DMS53 treated with DMSO at 0.1 percent for 48 hours (cell line): ENCODE measurements at regions not wholly inside any gene's neighbourhood (a gene's known extent, or its start where the extent isn't known, plus 50 kb on each side); places are given as distances from the start of the nearest gene placed in this dataset.
"Not testable (repeated sequence)": the region's sequence is repeated elsewhere in the genome, so short reads cannot be mapped to it uniquely, and the experiment has no call there.

Experiments
- DNase-seq: peaks from one replicate; lab custom pipeline; 2025; ENCODE audit not compliant: unreplicated experiment; lab: John Stamatoyannopoulos, UW

GRCh38 chr4:130901321-130901720 is 1805.4 kb downstream of the C4orf33 start:
- no peak for DNase-seq

- DNase-seq: no peak
Observed at GRCh38 chr4:130922955-130923354, 1827.0 kb downstream of the C4orf33 start.

- no peak for DNase-seq
Observed at GRCh38 chr4:130955520-130955919, 1859.6 kb downstream of the C4orf33 start.

- no peak for DNase-seq
Observed at GRCh38 chr4:130985371-130985770, 1889.4 kb downstream of the C4orf33 start.

- DNase-seq: no peak
Observed at GRCh38 chr4:130995988-130996387, 1900.0 kb downstream of the C4orf33 start.

GRCh38 chr4:131001371-131001770 is 1905.4 kb downstream of the C4orf33 start:
- DNase-seq: no peak

- DNase-seq: peak; percentile 15
Observed at GRCh38 chr4:131002132-131002531, 1906.2 kb downstream of the C4orf33 start.

- DNase-seq: no peak
Observed at GRCh38 chr4:131006388-131006787, 1910.4 kb downstream of the C4orf33 start.

- DNase-seq: not testable (repeated sequence)
Observed at GRCh38 chr4:131011961-131012360, 1916.0 kb downstream of the C4orf33 start.

- no peak for DNase-seq
Observed at GRCh38 chr4:131013226-131013625, 1917.3 kb downstream of the C4orf33 start.

- DNase-seq: no peak
Observed at GRCh38 chr4:131026771-131027170, 1930.8 kb downstream of the C4orf33 start.

GRCh38 chr4:131044368-131044767 is 1948.4 kb downstream of the C4orf33 start:
- DNase-seq: no peak

- DNase-seq: no peak
Observed at GRCh38 chr4:131046821-131047220, 1950.9 kb downstream of the C4orf33 start.

GRCh38 chr4:131052646-131053045 is 1956.7 kb downstream of the C4orf33 start:
- DNase-seq: no peak

GRCh38 chr4:131054489-131055019 is 1958.6 kb downstream of the C4orf33 start:
- DNase-seq: no peak

- no peak for DNase-seq
Observed at GRCh38 chr4:131061734-131062133, 1965.8 kb downstream of the C4orf33 start.

GRCh38 chr4:131063878-131064277 is 1967.9 kb downstream of the C4orf33 start:
- DNase-seq: no peak

GRCh38 chr4:131081069-131081468 is 1985.1 kb downstream of the C4orf33 start:
- no peak for DNase-seq

- peak; percentile 35 for DNase-seq
Observed at GRCh38 chr4:131084997-131085396, 1989.0 kb downstream of the C4orf33 start.

- peak; percentile 27 for DNase-seq
Observed at GRCh38 chr4:131091896-131092295, 1995.9 kb downstream of the C4orf33 start.

GRCh38 chr4:131093303-131093702 is 1997.4 kb downstream of the C4orf33 start:
- no peak for DNase-seq

- no peak for DNase-seq
Observed at GRCh38 chr4:131098976-131099375, 2003.0 kb downstream of the C4orf33 start.

- DNase-seq: no peak
Observed at GRCh38 chr4:131113273-131113672, 2017.3 kb downstream of the C4orf33 start.
